SK-N-SH treated with all-trans-retinoic acid at 6 μM for 48 hours (cell line): ENCODE measurements at regions not wholly inside any gene's neighbourhood (a gene's known extent, or its start where the extent isn't known, plus 50 kb on each side); places are given as distances from the start of the nearest gene placed in this dataset.

Experiments used
- ATAC-seq: fragments of 200-7000 bp; cut with Tn5 transposase; 3 replicates; pipeline ENCODE4 v1.9.1; 2020; ENCODE audit warnings: mild to moderate bottlenecking, moderate library complexity
- ARNTL ChIP-seq: fragments of 450-650 bp; formaldehyde crosslinking; IDR thresholded peaks from 2 replicates; pipeline ENCODE4 v1.5.0; 2020; ENCODE audit warnings: low read depth, mild to moderate bottlenecking, moderate library complexity, borderline replicate concordance
- BACH2 ChIP-seq: fragments of 250-450 bp; sonication (Bioruptor Pico); IDR thresholded peaks from 2 replicates; pipeline ENCODE4 v1.9.0; 2021; ENCODE audit warnings: mild to moderate bottlenecking, borderline replicate concordance
- CREB5 ChIP-seq: fragments of 250-450 bp; sonication (Bioruptor Pico); IDR thresholded peaks from 2 replicates; pipeline ENCODE4 v1.5.1; 2020; ENCODE audit warnings: low read depth, mild to moderate bottlenecking, moderate library complexity
- CSDC2 ChIP-seq: fragments of 250-450 bp; sonication (Bioruptor Pico); IDR thresholded peaks from 2 replicates; pipeline ENCODE4 v1.5.0; 2020; ENCODE audit warnings: mild to moderate bottlenecking, moderate library complexity
- CSRNP3 ChIP-seq: fragments of 250-450 bp; sonication (Bioruptor Pico); IDR thresholded peaks from 2 replicates; pipeline ENCODE4 v1.5.1; 2021; ENCODE audit warnings: mild to moderate bottlenecking, moderate library complexity
- ESRRG ChIP-seq: fragments of 250-450 bp; sonication (Bioruptor Pico); IDR thresholded peaks from 2 replicates; pipeline ENCODE4 v1.6.1; 2021; ENCODE audit warnings: mild to moderate bottlenecking
- ISL1 ChIP-seq: fragments of 250-450 bp; sonication (Bioruptor Pico); IDR thresholded peaks from 2 replicates; pipeline ENCODE4 v2.1.2; 2022; ENCODE audit warnings: mild to moderate bottlenecking, moderate library complexity
- OSR1 ChIP-seq: fragments of 250-450 bp; sonication (Bioruptor Pico); IDR thresholded peaks from 2 replicates; pipeline ENCODE4 v1.8.0; 2022; ENCODE audit warnings: moderate library complexity, mild to moderate bottlenecking, inconsistent platforms
- PATZ1 ChIP-seq: fragments of 250-450 bp; sonication (Bioruptor Pico); IDR thresholded peaks from 2 replicates; pipeline ENCODE4 v1.8.0; 2020; ENCODE audit warnings: mild to moderate bottlenecking, moderate library complexity, borderline replicate concordance
- POU6F1 ChIP-seq: fragments of 250-450 bp; sonication (Bioruptor Pico); IDR thresholded peaks from 2 replicates; pipeline ENCODE4 v1.8.0; 2021; ENCODE audit warnings: low read depth, mild to moderate bottlenecking, moderate library complexity, borderline replicate concordance
- PPARA ChIP-seq: fragments of 250-450 bp; sonication (Bioruptor Pico); IDR thresholded peaks from 2 replicates; pipeline ENCODE4 v1.5.0; 2020; ENCODE audit warnings: mild to moderate bottlenecking, borderline replicate concordance
- SNAI2 ChIP-seq: fragments of 250-450 bp; sonication (Bioruptor Pico); IDR thresholded peaks from 2 replicates; pipeline ENCODE4 v1.5.0; 2020; ENCODE audit warnings: mild to moderate bottlenecking, moderate library complexity
- TCF4 ChIP-seq: fragments of 250-450 bp; sonication (Bioruptor Pico); IDR thresholded peaks from 2 replicates; pipeline ENCODE4 v1.8.0; 2021; ENCODE audit warnings: mild to moderate bottlenecking, moderate library complexity, borderline replicate concordance
- TOX ChIP-seq: fragments of 250-450 bp; sonication (Bioruptor Pico); IDR thresholded peaks from 2 replicates; pipeline ENCODE4 v1.8.0; 2021; ENCODE audit warnings: mild to moderate bottlenecking, moderate library complexity, borderline replicate concordance
- TSHZ2 ChIP-seq: fragments of 250-450 bp; sonication (Bioruptor Pico); IDR thresholded peaks from 2 replicates; pipeline ENCODE4 v1.5.0; 2020; ENCODE audit warnings: mild to moderate bottlenecking, moderate library complexity
- ZFP3 ChIP-seq: fragments of 250-450 bp; sonication (Bioruptor Pico); IDR thresholded peaks from 2 replicates; pipeline ENCODE4 v1.5.0; 2020; ENCODE audit warnings: mild to moderate bottlenecking, moderate library complexity
- ZFP30 ChIP-seq: fragments of 450-650 bp; formaldehyde crosslinking; IDR thresholded peaks from 2 replicates; pipeline ENCODE4 v1.5.0; 2022; ENCODE audit warnings: mild to moderate bottlenecking, moderate library complexity
- ZNF565 ChIP-seq: fragments of 450-650 bp; formaldehyde crosslinking; conservative IDR thresholded peaks from 2 replicates; pipeline ENCODE4 v1.5.0; 2020; ENCODE audit warnings: low read depth, mild to moderate bottlenecking, moderate library complexity
- ZNF70 ChIP-seq: fragments of 450-650 bp; formaldehyde crosslinking; IDR thresholded peaks from 2 replicates; pipeline ENCODE4 v1.5.0; 2020; ENCODE audit warnings: mild to moderate bottlenecking, moderate library complexity
- ZNF8 ChIP-seq: fragments of 450-650 bp; formaldehyde crosslinking; IDR thresholded peaks from 2 replicates; pipeline ENCODE4 v1.5.0; 2020; ENCODE audit warnings: mild to moderate bottlenecking, moderate library complexity

GRCh38 chr17:79350533-79350932 is 260.3 kb downstream of the RBFOX3 start:
- TF ChIP-seq TCF4 (CRISPR knock-in tag) (no peak), TSHZ2 (CRISPR knock-in tag) (no peak), ISL1 (CRISPR knock-in tag) (no peak), TOX (CRISPR knock-in tag) (no peak), POU6F1 (CRISPR knock-in tag) (no peak), ZFP30 (CRISPR knock-in tag) (no peak), ZNF70 (CRISPR knock-in tag) (no peak), ZNF565 (CRISPR knock-in tag) (no peak), CSRNP3 (CRISPR knock-in tag) (no peak), ZNF8 (CRISPR knock-in tag) (no peak), CREB5 (CRISPR knock-in tag) (no peak), SNAI2 (CRISPR knock-in tag) (no peak), ARNTL (CRISPR knock-in tag) (no peak), PATZ1 (CRISPR knock-in tag) (no peak), BACH2 (no peak)
- ATAC-seq: no peak

GRCh38 chr17:79349506-79350400 is 261.1 kb downstream of the RBFOX3 start:
- no peak for ATAC-seq
- TF ChIP-seq PPARA (CRISPR knock-in tag) (no peak), BACH2 (no peak), POU6F1 (CRISPR knock-in tag) (no peak), TCF4 (CRISPR knock-in tag) (no peak), OSR1 (CRISPR knock-in tag) (no peak), ARNTL (CRISPR knock-in tag) (no peak), ESRRG (no peak), ZFP30 (CRISPR knock-in tag) (no peak), CSDC2 (CRISPR knock-in tag) (no peak), ZFP3 (no peak)
